GM06990 (cell line): ENCODE measurements at regions not wholly inside any gene's neighbourhood (a gene's known extent, or its start where the extent isn't known, plus 50 kb on each side); places are given as distances from the start of the nearest gene placed in this dataset.

Source experiments
- DNase-seq: peaks from one replicate; pipeline ENCODE4 v3.0.0-alpha.2; 2011; ENCODE audit not compliant: insufficient read length; ENCODE audit errors: extremely low read depth
- H3K27me3 ChIP-seq: replicated peaks from 2 replicates; pipeline ENCODE4 v1.6.0; 2011; ENCODE audit warnings: low read length; ENCODE audit not compliant: control insufficient read depth, insufficient read depth
- H3K36me3 ChIP-seq: 2 replicates; pipeline ENCODE4 v1.5.1; 2011; ENCODE audit warnings: low read length; ENCODE audit not compliant: control insufficient read depth, insufficient read depth
- H3K4me3 ChIP-seq: replicated peaks from 2 replicates; pipeline ENCODE4 v1.5.1; 2011; ENCODE audit warnings: low read depth, mild to moderate bottlenecking, control low read depth, low read length
- CTCF ChIP-seq: IDR thresholded peaks from 2 replicates; pipeline ENCODE4 v1.5.1; 2011; ENCODE audit warnings: low read length, control low read depth, mild to moderate bottlenecking, inconsistent platforms; ENCODE audit not compliant: insufficient read depth, poor library complexity, severe bottlenecking

GRCh38 chr15:70398694-70399093, 301.0 kb upstream of the TLE3 start:
- Histone ChIP-seq H3K36me3 (no peaks in the 10 kb centered on the region), H3K4me3 (no peak overlapping the region), H3K27me3 (no peaks in the 10 kb centered on the region; the same call in 1 of the 2 replicates)
- TF ChIP-seq CTCF: no peak
- no peak for DNase-seq

GRCh38 chr15:70396807-70397206, 299.1 kb upstream of the TLE3 start:
- H3K4me3 ChIP-seq: no peak overlapping the region
- no peaks in the 10 kb centered on the region for H3K27me3 ChIP-seq
- no peaks in the 10 kb centered on the region for H3K36me3 ChIP-seq
- no peak for DNase-seq
- no peak for TF ChIP-seq CTCF

- no peak for DNase-seq
- Histone ChIP-seq H3K36me3 (no peaks in the 10 kb centered on the region), H3K4me3 (no peak overlapping the region), H3K27me3 (no peaks in the 10 kb centered on the region)
- no peak for TF ChIP-seq CTCF
These were observed 297.4 kb upstream of the TLE3 start for GRCh38 chr15:70395164-70395563.

- TF ChIP-seq CTCF: no peak
- Histone ChIP-seq H3K27me3 (no peaks in the 10 kb centered on the region), H3K4me3 (no peak overlapping the region), H3K36me3 (no peaks in the 10 kb centered on the region)
- DNase-seq: no peak
These were observed 293.0 kb upstream of the TLE3 start for GRCh38 chr15:70390723-70391122.

GRCh38 chr15:70387993-70388392, 290.3 kb upstream of the TLE3 start:
- no peak overlapping the region for H3K4me3 ChIP-seq

More at GRCh38 chr15:70387993-70388392, 290.3 kb upstream of the TLE3 start:
- Histone ChIP-seq H3K36me3 (no peaks in the 10 kb centered on the region), H3K27me3 (no peaks in the 10 kb centered on the region)
- DNase-seq: no peak
- no peak for TF ChIP-seq CTCF
